ENCODE measurements at regions not wholly inside any gene's neighbourhood (a gene's known extent, or its start where the extent isn't known, plus 50 kb on each side); places are given as distances from the start of the nearest gene placed in this dataset.

GRCh38 chr14:87088588-87088987 lies 904.4 kb downstream of the GALC start:
- TF ChIP-seq, protein P1, sequence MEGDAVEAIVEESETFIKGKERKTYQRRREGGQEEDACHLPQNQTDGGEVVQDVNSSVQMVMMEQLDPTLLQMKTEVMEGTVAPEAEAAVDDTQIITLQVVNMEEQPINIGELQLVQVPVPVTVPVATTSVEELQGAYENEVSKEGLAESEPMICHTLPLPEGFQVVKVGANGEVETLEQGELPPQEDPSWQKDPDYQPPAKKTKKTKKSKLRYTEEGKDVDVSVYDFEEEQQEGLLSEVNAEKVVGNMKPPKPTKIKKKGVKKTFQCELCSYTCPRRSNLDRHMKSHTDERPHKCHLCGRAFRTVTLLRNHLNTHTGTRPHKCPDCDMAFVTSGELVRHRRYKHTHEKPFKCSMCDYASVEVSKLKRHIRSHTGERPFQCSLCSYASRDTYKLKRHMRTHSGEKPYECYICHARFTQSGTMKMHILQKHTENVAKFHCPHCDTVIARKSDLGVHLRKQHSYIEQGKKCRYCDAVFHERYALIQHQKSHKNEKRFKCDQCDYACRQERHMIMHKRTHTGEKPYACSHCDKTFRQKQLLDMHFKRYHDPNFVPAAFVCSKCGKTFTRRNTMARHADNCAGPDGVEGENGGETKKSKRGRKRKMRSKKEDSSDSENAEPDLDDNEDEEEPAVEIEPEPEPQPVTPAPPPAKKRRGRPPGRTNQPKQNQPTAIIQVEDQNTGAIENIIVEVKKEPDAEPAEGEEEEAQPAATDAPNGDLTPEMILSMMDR (IDR thresholded peaks at IDR 0.05; ENCODE audit: insufficient read depth, low read length, poor library complexity, severe bottlenecking) = no peak
- no peaks in the 10 kb centered on the region for H3K27me3 ChIP-seq (ENCODE audit: control insufficient read depth, insufficient read depth, low read length)
- H3K4me3 ChIP-seq (ENCODE audit: low read depth, low read length) = no peak overlapping the region
- no peaks in the 10 kb centered on the region for H3K36me3 ChIP-seq (ENCODE audit: control insufficient read depth, insufficient read depth, low read length)
- no peak for DNase-seq (ENCODE audit: low read depth)

DNA sequence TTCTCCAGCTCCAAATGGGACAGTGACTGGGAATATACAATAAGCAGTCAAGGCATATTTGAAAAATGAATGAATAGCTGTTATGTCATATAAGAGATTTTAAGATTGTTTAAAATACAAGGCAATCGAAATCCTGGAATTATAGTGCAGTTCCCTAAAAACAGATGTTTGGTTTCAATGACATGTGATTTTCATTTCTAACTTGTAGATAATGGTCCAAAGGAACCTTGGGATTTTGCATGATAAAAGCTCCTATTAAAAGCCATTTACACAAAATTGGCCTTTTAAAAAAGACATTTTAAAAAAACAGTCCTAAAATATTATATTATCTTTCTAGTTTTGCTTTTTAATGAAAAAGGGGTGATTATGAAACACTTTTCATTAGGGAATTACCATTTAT lies 905.1 kb downstream of the GALC start:
- Histone ChIP-seq H3K27me3 (ENCODE audit: control insufficient read depth, insufficient read depth, low read length) (no peaks in the 10 kb centered on the region), H3K36me3 (ENCODE audit: control insufficient read depth, insufficient read depth, low read length) (no peaks in the 10 kb centered on the region), H3K4me3 (ENCODE audit: low read depth, low read length) (no peak overlapping the region)
- TF ChIP-seq, protein P1 (IDR thresholded peaks at IDR 0.05; ENCODE audit: insufficient read depth, low read length, poor library complexity, severe bottlenecking) = no peak
- no peak for DNase-seq (ENCODE audit: low read depth)

DNA sequence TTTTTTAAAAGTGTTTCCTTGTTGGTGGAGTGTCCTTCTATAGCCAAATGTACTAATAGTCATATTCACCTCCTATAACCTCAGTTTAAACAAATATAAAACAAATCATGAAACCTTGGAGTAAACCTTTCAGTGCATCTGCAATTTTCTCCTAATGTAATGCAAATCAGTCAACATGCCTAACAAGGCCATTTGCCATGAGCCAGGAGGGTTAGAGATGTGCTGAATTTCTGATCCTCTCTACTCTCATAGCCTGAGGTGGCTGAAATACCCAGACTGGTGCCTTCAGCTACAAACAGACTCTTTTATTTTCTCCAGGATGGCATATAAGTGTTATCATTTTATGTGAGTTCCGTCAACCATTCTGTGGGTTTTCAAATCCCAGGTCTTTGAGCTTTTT lies 908.1 kb downstream of the GALC start:
- DNase-seq (ENCODE audit: low read depth) = no peak
- no peaks in the 10 kb centered on the region for H3K27me3 ChIP-seq (ENCODE audit: control insufficient read depth, insufficient read depth, low read length)
- TF ChIP-seq, protein P1 (IDR thresholded peaks at IDR 0.05; ENCODE audit: insufficient read depth, low read length, poor library complexity, severe bottlenecking) = no peak
- no peaks in the 10 kb centered on the region for H3K36me3 ChIP-seq (ENCODE audit: control insufficient read depth, insufficient read depth, low read length)
- no peak overlapping the region for H3K4me3 ChIP-seq (ENCODE audit: low read depth, low read length)

- TF ChIP-seq, protein P1 (IDR thresholded peaks at IDR 0.05; ENCODE audit: insufficient read depth, low read length, poor library complexity, severe bottlenecking) = no peak
- Histone ChIP-seq H3K36me3 (ENCODE audit: control insufficient read depth, insufficient read depth, low read length) (no peaks in the 10 kb centered on the region), H3K4me3 (ENCODE audit: low read depth, low read length) (no peak overlapping the region), H3K27me3 (ENCODE audit: control insufficient read depth, insufficient read depth, low read length) (no peaks in the 10 kb centered on the region)
- no peak for DNase-seq (ENCODE audit: low read depth)
These were observed 910.1 kb downstream of the GALC start for GRCh38 chr14:87082917-87083316.

GRCh38 chr14:87081004-87081403 lies 912.0 kb downstream of the GALC start:
- no peaks in the 10 kb centered on the region for H3K27me3 ChIP-seq (ENCODE audit: control insufficient read depth, insufficient read depth, low read length)
- no peak for DNase-seq (ENCODE audit: low read depth)
- TF ChIP-seq, protein P1 (IDR thresholded peaks at IDR 0.05; ENCODE audit: insufficient read depth, low read length, poor library complexity, severe bottlenecking) = no peak
- no peak overlapping the region for H3K4me3 ChIP-seq (ENCODE audit: low read depth, low read length)
- H3K36me3 ChIP-seq (ENCODE audit: control insufficient read depth, insufficient read depth, low read length) = no peaks in the 10 kb centered on the region

GRCh38 chr14:87080146-87080545 lies 912.8 kb downstream of the GALC start:
- Histone ChIP-seq H3K36me3 (ENCODE audit: control insufficient read depth, insufficient read depth, low read length) (no peaks in the 10 kb centered on the region), H3K27me3 (ENCODE audit: control insufficient read depth, insufficient read depth, low read length) (no peaks in the 10 kb centered on the region), H3K4me3 (ENCODE audit: low read depth, low read length) (no peak overlapping the region)
- TF ChIP-seq, protein P1 (IDR thresholded peaks at IDR 0.05; ENCODE audit: insufficient read depth, low read length, poor library complexity, severe bottlenecking) = no peak
- no peak for DNase-seq (ENCODE audit: low read depth)

Data from kidney epithelial cell (primary cell).